WTC11 (cell line): ENCODE measurements at regions not wholly inside any gene's neighbourhood (a gene's known extent, or its start where the extent isn't known, plus 50 kb on each side); places are given as distances from the start of the nearest gene placed in this dataset.

Source experiments
- ATAC-seq: fragments of 200-7000 bp; cut with Tn5 transposase; 2 replicates; pipeline ENCODE4 v1.10.0; 2021; ENCODE audit warnings: mild to moderate bottlenecking, moderate library complexity
- CTCF ChIA-PET: fragments of 300-600 bp; sonication (Branson Sonifier 250); formaldehyde crosslinking; loops from one replicate; lab custom pipeline; 2021; ENCODE audit warnings: antibody characterized with exemption; lab: Charles Lee
- POLR2A ChIA-PET: fragments of 350-600 bp; sonication (Branson Sonifier 250); formaldehyde crosslinking; loops from one replicate; lab custom pipeline; 2021; ENCODE audit warnings: antibody characterized with exemption; lab: Charles Lee
- DNase-seq: peaks from one replicate; pipeline ENCODE4 v3.0.0; 2021; ENCODE audit warnings: low spot score
- H3K27ac Mint-ChIP-seq: 2 replicates; pipeline ENCODE4 v1.8.0; 2021; ENCODE audit warnings: mixed read lengths
- H3K27me3 Mint-ChIP-seq: 2 replicates; pipeline ENCODE4 v1.8.0; 2021; ENCODE audit warnings: low read depth, mild to moderate bottlenecking, moderate library complexity, mixed read lengths
- H3K36me3 Mint-ChIP-seq: 2 replicates; pipeline ENCODE4 v1.8.0; 2021; ENCODE audit warnings: mixed read lengths
- H3K4me1 Mint-ChIP-seq: 2 replicates; pipeline ENCODE4 v1.8.0; 2022; ENCODE audit warnings: mixed read lengths
- H3K4me3 Mint-ChIP-seq: 2 replicates; pipeline ENCODE4 v1.8.0; 2021; ENCODE audit warnings: mild to moderate bottlenecking, moderate library complexity, mixed read lengths
- H3K9me3 Mint-ChIP-seq: 2 replicates; pipeline ENCODE4 v1.8.0; 2021; ENCODE audit warnings: mixed read lengths
- ATF1 ChIP-seq: sonication (generic); formaldehyde crosslinking; IDR thresholded peaks from 2 replicates; pipeline ENCODE4 v1.8.1; 2023; ENCODE audit warnings: mild to moderate bottlenecking, moderate library complexity, missing genetic modification reagents
- ATF3 ChIP-seq: sonication (generic); formaldehyde crosslinking; conservative IDR thresholded peaks from 2 replicates; pipeline ENCODE4 v1.8.1; 2022; ENCODE audit warnings: mild to moderate bottlenecking, missing genetic modification reagents
- E2F4 ChIP-seq: sonication (generic); formaldehyde crosslinking; IDR thresholded peaks from 2 replicates; pipeline ENCODE4 v1.8.1; 2022; ENCODE audit warnings: low read depth, mild to moderate bottlenecking, moderate library complexity, missing genetic modification reagents, borderline replicate concordance
- FOXJ3 ChIP-seq: sonication (generic); formaldehyde crosslinking; IDR thresholded peaks from 2 replicates; pipeline ENCODE4 v1.9.0; 2021; ENCODE audit warnings: missing genetic modification reagents, mild to moderate bottlenecking, borderline replicate concordance
- FOXK1 ChIP-seq: sonication (generic); formaldehyde crosslinking; IDR thresholded peaks from 2 replicates; pipeline ENCODE4 v1.8.0; 2022; ENCODE audit warnings: mild to moderate bottlenecking, moderate library complexity, missing genetic modification reagents
- GTF2I ChIP-seq: fragments of 250-450 bp; sonication (Bioruptor Pico); conservative IDR thresholded peaks from 2 replicates; pipeline ENCODE4 v1.4.0; 2021; ENCODE audit warnings: mild to moderate bottlenecking
- HMGA2 ChIP-seq: fragments of 250-450 bp; sonication (Bioruptor Pico); IDR thresholded peaks from 2 replicates; pipeline ENCODE4 v1.4.0; 2021; ENCODE audit warnings: mild to moderate bottlenecking, moderate library complexity
- HMGXB4 ChIP-seq: sonication (generic); formaldehyde crosslinking; IDR thresholded peaks from 2 replicates; pipeline ENCODE4 v1.8.1; 2023; ENCODE audit warnings: mild to moderate bottlenecking, moderate library complexity, missing genetic modification reagents
- IRF2 ChIP-seq: sonication (generic); formaldehyde crosslinking; IDR thresholded peaks from 2 replicates; pipeline ENCODE4 v1.8.0; 2022; ENCODE audit warnings: low read depth, missing genetic modification reagents, borderline replicate concordance
- JUN ChIP-seq: sonication (generic); formaldehyde crosslinking; IDR thresholded peaks from 2 replicates; pipeline ENCODE4 v1.8.0; 2023; ENCODE audit warnings: mild to moderate bottlenecking, missing genetic modification reagents
- KAT7 ChIP-seq: sonication (generic); formaldehyde crosslinking; IDR thresholded peaks from 2 replicates; pipeline ENCODE4 v1.8.1; 2023; ENCODE audit warnings: missing genetic modification reagents, mild to moderate bottlenecking, borderline replicate concordance
- MLX ChIP-seq: sonication (generic); formaldehyde crosslinking; IDR thresholded peaks from 2 replicates; pipeline ENCODE4 v1.8.1; 2023; ENCODE audit warnings: mild to moderate bottlenecking, missing genetic modification reagents, moderate library complexity
- MXD4 ChIP-seq: fragments of 250-450 bp; sonication (Bioruptor Pico); IDR thresholded peaks from 2 replicates; pipeline ENCODE4 v1.8.0; 2021; ENCODE audit warnings: mild to moderate bottlenecking, moderate library complexity, borderline replicate concordance
- MYBL2 ChIP-seq: sonication (generic); formaldehyde crosslinking; IDR thresholded peaks from 2 replicates; pipeline ENCODE4 v1.8.1; 2023; ENCODE audit warnings: mild to moderate bottlenecking, moderate library complexity, missing genetic modification reagents
- NR3C1 ChIP-seq: sonication (generic); formaldehyde crosslinking; conservative IDR thresholded peaks from 2 replicates; pipeline ENCODE4 v1.8.1; 2023; ENCODE audit warnings: low read depth, mild to moderate bottlenecking, missing genetic modification reagents
- PREB ChIP-seq: sonication (generic); formaldehyde crosslinking; IDR thresholded peaks from 2 replicates; pipeline ENCODE4 v1.8.1; 2022; ENCODE audit warnings: mild to moderate bottlenecking, missing genetic modification reagents, moderate library complexity, borderline replicate concordance
- RORB ChIP-seq: fragments of 250-450 bp; sonication (Bioruptor Pico); IDR thresholded peaks from 2 replicates; pipeline ENCODE4 v1.9.0; 2021; ENCODE audit warnings: mild to moderate bottlenecking
- TP53 ChIP-seq: sonication (generic); formaldehyde crosslinking; IDR thresholded peaks from 2 replicates; pipeline ENCODE4 v1.8.1; 2023; ENCODE audit warnings: mild to moderate bottlenecking, missing genetic modification reagents
- USF1 ChIP-seq: sonication (generic); formaldehyde crosslinking; IDR thresholded peaks from 2 replicates; pipeline ENCODE4 v1.8.0; 2022; ENCODE audit warnings: mild to moderate bottlenecking, missing genetic modification reagents
- ZNF121 ChIP-seq: sonication (generic); formaldehyde crosslinking; IDR thresholded peaks from 2 replicates; pipeline ENCODE4 v1.8.0; 2023; ENCODE audit warnings: missing genetic modification reagents

- TF ChIP-seq HMGA2 (CRISPR knock-in tag) (no peak), GTF2I (CRISPR knock-in tag) (no peak), ZNF121 (CRISPR knock-in tag) (no peak), HMGXB4 (CRISPR knock-in tag) (no peak), ATF3 (no peak)
Observed at GRCh38 chr10:131678613-131679012, 222.2 kb upstream of the PPP2R2D start (continued).

- Mint-ChIP-seq H3K36me3 (no peaks in the 10 kb centered on the region), H3K4me1 (peaks cover 40% of the 10 kb centered on the region), H3K27me3 (peaks cover 19% of the 10 kb centered on the region)
Observed at GRCh38 chr10:131679926-131680325, 220.9 kb upstream of the PPP2R2D start.

GRCh38 chr10:131681122-131681521 lies 219.7 kb upstream of the PPP2R2D start:
- ChIA-PET POLR2A (interaction anchor here (0.6 kb wide), 1 partner anchor 22 kb away, joined by 5 read pairs; no protein-coding TSS in a partner anchor), CTCF (interaction anchor here (0.6 kb wide), 1 partner anchor 13 kb away, joined by 3 read pairs; no protein-coding TSS in a partner anchor)
- Mint-ChIP-seq H3K27ac (no peak overlapping the region; the same call in 1 of the 2 replicates), H3K9me3 (no peaks in the 10 kb centered on the region), H3K36me3 (no peaks in the 10 kb centered on the region), H3K27me3 (peaks cover 10% of the 10 kb centered on the region), H3K4me3 (no peak overlapping the region), H3K4me1 (peaks cover 28% of the 10 kb centered on the region)
- DNase-seq = peak; percentile 9
- no peak for ATAC-seq
- TF ChIP-seq USF1 (CRISPR knock-in tag) (no peak), MLX (no peak), HMGXB4 (CRISPR knock-in tag) (no peak), KAT7 (CRISPR knock-in tag) (no peak)

More at GRCh38 chr10:131679926-131680325, 220.9 kb upstream of the PPP2R2D start:
- Mint-ChIP-seq H3K4me3 (no peak overlapping the region), H3K9me3 (no peaks in the 10 kb centered on the region), H3K27ac (no peak overlapping the region)
- POLR2A ChIA-PET = interaction anchor here (1.2 kb wide), 1 partner anchor 9 kb away, joined by 3 read pairs; no protein-coding TSS in a partner anchor
- DNase-seq (peak; percentile 5), ATAC-seq (no peak)
- CTCF ChIA-PET = no interaction called here
- TF ChIP-seq RORB (CRISPR knock-in tag) (no peak), FOXJ3 (CRISPR knock-in tag) (no peak), PREB (CRISPR knock-in tag) (no peak), FOXK1 (no peak), NR3C1 (no peak)

- no peak overlapping the region for H3K4me3 Mint-ChIP-seq
- POLR2A ChIA-PET = no interaction called here
- ATAC-seq (no peak), DNase-seq (peak; percentile 5)
- CTCF ChIA-PET = no interaction called here
- no peak overlapping the region for H3K27ac Mint-ChIP-seq
- no peaks in the 10 kb centered on the region for H3K36me3 Mint-ChIP-seq
- H3K27me3 Mint-ChIP-seq = peaks cover 7% of the 10 kb centered on the region
- peaks cover 26% of the 10 kb centered on the region for H3K4me1 Mint-ChIP-seq
- no peaks in the 10 kb centered on the region for H3K9me3 Mint-ChIP-seq
- no peak for TF ChIP-seq FOXK1
- TF ChIP-seq RORB (CRISPR knock-in tag) = no peak
- no peak for TF ChIP-seq JUN (CRISPR knock-in tag)
- no peak for TF ChIP-seq MXD4 (CRISPR knock-in tag)
- no peak for TF ChIP-seq ATF1 (CRISPR knock-in tag)
- no peak for TF ChIP-seq IRF2 (CRISPR knock-in tag)
- TF ChIP-seq TP53 (CRISPR knock-in tag) = no peak
- TF ChIP-seq MYBL2 = no peak
- TF ChIP-seq E2F4 (CRISPR knock-in tag) = no peak
Observed at GRCh38 chr10:131681656-131682055, 219.2 kb upstream of the PPP2R2D start.
